Panc1 (cell line): ENCODE measurements at regions not wholly inside any gene's neighbourhood (a gene's known extent, or its start where the extent isn't known, plus 50 kb on each side); places are given as distances from the start of the nearest gene placed in this dataset.

Source experiments
- ATAC-seq: fragments of 200-7000 bp; cut with Tn5 transposase; 2 replicates; pipeline ENCODE4 v1.9.1; 2020; ENCODE audit warnings: mild to moderate bottlenecking, moderate library complexity
- BruUV-seq: library from RNA; stranded (reverse); fragments of 400-500 nt; replicated peaks from 2 replicates; lab custom pipeline; 2021; lab: Mats Ljungman, UMichigan
- CTCF ChIA-PET: fragments of 300-600 bp; sonication (Branson Sonifier 250); formaldehyde crosslinking; loops from one replicate; lab custom pipeline; 2022; ENCODE audit warnings: antibody characterized with exemption; lab: Charles Lee
- POLR2A ChIA-PET: fragments of 300-600 bp; sonication (Branson Sonifier 250); formaldehyde crosslinking; loops from one replicate; lab custom pipeline; 2022; ENCODE audit warnings: antibody characterized with exemption; lab: Charles Lee
- DNase-seq: peaks from one replicate; pipeline ENCODE4 v3.0.0-alpha.2; 2010; ENCODE audit warnings: low read depth, low spot score
- H3K27ac ChIP-seq: 2 replicates; pipeline ENCODE4 v1.5.1; 2011; ENCODE audit warnings: mild to moderate bottlenecking, low read length, inconsistent platforms
- H3K27me3 ChIP-seq: fragments of 200-500 bp; sonication (Bioruptor generic); 2 replicates; pipeline ENCODE4 v1.6.0; 2014; ENCODE audit warnings: low read length, inconsistent platforms; ENCODE audit not compliant: control insufficient read depth, insufficient read depth
- H3K36me3 ChIP-seq: fragments of 200-500 bp; sonication (Bioruptor generic); 2 replicates; pipeline ENCODE4 v1.5.1; 2014; ENCODE audit warnings: inconsistent platforms, mild to moderate bottlenecking, low read length, moderate library complexity; ENCODE audit not compliant: control insufficient read depth, insufficient read depth
- H3K4me1 ChIP-seq: 2 replicates; pipeline ENCODE4 v1.5.1; 2011; ENCODE audit warnings: inconsistent platforms, mild to moderate bottlenecking, low read length, moderate library complexity; ENCODE audit not compliant: control insufficient read depth, insufficient read depth
- H3K4me3 ChIP-seq, 2 experiments: 2 replicates each; pipeline ENCODE4 v1.5.1; 2011 to 2012; ENCODE audit warnings: low read depth in 2 of 2, low read length in 2 of 2, mild to moderate bottlenecking in 2 of 2, inconsistent platforms in 1 of 2, moderate library complexity in 1 of 2
- H3K9me3 ChIP-seq: fragments of 200-500 bp; sonication (Bioruptor generic); 2 replicates; pipeline ENCODE4 v1.5.1; 2014; ENCODE audit warnings: low read depth, mild to moderate bottlenecking, inconsistent platforms, low read length, moderate library complexity; ENCODE audit not compliant: control insufficient read depth, insufficient read depth
- POLR2AphosphoS5 ChIP-seq: IDR thresholded peaks from 2 replicates; pipeline ENCODE4 v1.6.1; 2012; ENCODE audit warnings: mild to moderate bottlenecking, low read depth, low read length, moderate library complexity
- SIN3A ChIP-seq: IDR thresholded peaks from 2 replicates; pipeline ENCODE4 v1.6.1; 2012; ENCODE audit warnings: low read depth, mild to moderate bottlenecking, low read length, moderate library complexity, borderline replicate concordance; ENCODE audit not compliant: insufficient read depth
- TCF7L2 ChIP-seq: IDR thresholded peaks from 2 replicates; pipeline ENCODE4 v1.6.1; 2011; ENCODE audit warnings: mild to moderate bottlenecking, low read depth, low read length, inconsistent platforms
- in situ Hi-C: cut with HindIII; loops from 2 replicates; pipeline ENCODE4 v1.10.0; 2016; ENCODE audit warnings: low sequenced_read_pairs, low pct_unique_long_range_greater_than_20kb
- intact Hi-C: fragments of 100-400 bp; cut with micrococcal nuclease; formaldehyde crosslinking; loops from one replicate; pipeline ENCODE4 v1.10.0; 2022; ENCODE audit not compliant: unreplicated experiment
- TF ChIP-seq, protein P1 (sequence below): fragments of 450-650 bp; IDR thresholded peaks from 2 replicates; pipeline ENCODE4 v1.5.1; 2017; ENCODE audit warnings: mild to moderate bottlenecking
- TF ChIP-seq, protein P2 (sequence below), 2 experiments: IDR thresholded peaks; 2 replicates each; pipeline ENCODE4 v1.6.1; 2011 to 2012; ENCODE audit warnings: low read depth in 2 of 2, control low read depth in 1 of 2, low read length in 1 of 2, mild to moderate bottlenecking in 1 of 2, moderate library complexity in 1 of 2; ENCODE audit not compliant: insufficient read depth in 1 of 2

DNA sequence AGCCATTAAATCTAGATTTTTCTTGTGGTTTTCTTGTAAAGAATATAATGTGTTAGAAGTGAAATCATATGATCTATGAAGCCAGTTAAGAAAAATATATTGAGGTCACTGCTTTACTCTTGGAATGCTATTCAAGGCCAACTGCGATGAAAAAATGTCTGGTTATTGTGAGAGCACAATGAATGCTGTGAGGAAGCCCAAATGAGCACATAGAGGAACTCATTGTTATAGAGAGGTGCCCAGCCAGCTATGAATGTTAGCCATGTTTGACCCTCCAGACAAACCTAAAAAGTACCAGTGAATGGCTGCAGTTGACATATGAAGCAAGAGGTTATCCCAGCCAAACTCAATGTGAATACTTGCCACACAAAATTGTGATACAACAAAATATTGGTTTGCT is 359.8 kb upstream of the FAM174A start:
- Histone ChIP-seq H3K4me3 (no peak overlapping the region), H3K27me3 (no peaks in the 10 kb centered on the region), H3K36me3 (no peaks in the 10 kb centered on the region), H3K27ac (no peak overlapping the region), H3K9me3 (no peaks in the 10 kb centered on the region), H3K4me1 (no peaks in the 10 kb centered on the region)
- POLR2A ChIA-PET = no interaction called here
- intact Hi-C loops = no loop called here
- ATAC-seq (no peak), DNase-seq (no peak)
- in situ Hi-C loops = no loop called here
- TF ChIP-seq, protein P1, sequence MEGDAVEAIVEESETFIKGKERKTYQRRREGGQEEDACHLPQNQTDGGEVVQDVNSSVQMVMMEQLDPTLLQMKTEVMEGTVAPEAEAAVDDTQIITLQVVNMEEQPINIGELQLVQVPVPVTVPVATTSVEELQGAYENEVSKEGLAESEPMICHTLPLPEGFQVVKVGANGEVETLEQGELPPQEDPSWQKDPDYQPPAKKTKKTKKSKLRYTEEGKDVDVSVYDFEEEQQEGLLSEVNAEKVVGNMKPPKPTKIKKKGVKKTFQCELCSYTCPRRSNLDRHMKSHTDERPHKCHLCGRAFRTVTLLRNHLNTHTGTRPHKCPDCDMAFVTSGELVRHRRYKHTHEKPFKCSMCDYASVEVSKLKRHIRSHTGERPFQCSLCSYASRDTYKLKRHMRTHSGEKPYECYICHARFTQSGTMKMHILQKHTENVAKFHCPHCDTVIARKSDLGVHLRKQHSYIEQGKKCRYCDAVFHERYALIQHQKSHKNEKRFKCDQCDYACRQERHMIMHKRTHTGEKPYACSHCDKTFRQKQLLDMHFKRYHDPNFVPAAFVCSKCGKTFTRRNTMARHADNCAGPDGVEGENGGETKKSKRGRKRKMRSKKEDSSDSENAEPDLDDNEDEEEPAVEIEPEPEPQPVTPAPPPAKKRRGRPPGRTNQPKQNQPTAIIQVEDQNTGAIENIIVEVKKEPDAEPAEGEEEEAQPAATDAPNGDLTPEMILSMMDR = no peak
- TF ChIP-seq, protein P2, sequence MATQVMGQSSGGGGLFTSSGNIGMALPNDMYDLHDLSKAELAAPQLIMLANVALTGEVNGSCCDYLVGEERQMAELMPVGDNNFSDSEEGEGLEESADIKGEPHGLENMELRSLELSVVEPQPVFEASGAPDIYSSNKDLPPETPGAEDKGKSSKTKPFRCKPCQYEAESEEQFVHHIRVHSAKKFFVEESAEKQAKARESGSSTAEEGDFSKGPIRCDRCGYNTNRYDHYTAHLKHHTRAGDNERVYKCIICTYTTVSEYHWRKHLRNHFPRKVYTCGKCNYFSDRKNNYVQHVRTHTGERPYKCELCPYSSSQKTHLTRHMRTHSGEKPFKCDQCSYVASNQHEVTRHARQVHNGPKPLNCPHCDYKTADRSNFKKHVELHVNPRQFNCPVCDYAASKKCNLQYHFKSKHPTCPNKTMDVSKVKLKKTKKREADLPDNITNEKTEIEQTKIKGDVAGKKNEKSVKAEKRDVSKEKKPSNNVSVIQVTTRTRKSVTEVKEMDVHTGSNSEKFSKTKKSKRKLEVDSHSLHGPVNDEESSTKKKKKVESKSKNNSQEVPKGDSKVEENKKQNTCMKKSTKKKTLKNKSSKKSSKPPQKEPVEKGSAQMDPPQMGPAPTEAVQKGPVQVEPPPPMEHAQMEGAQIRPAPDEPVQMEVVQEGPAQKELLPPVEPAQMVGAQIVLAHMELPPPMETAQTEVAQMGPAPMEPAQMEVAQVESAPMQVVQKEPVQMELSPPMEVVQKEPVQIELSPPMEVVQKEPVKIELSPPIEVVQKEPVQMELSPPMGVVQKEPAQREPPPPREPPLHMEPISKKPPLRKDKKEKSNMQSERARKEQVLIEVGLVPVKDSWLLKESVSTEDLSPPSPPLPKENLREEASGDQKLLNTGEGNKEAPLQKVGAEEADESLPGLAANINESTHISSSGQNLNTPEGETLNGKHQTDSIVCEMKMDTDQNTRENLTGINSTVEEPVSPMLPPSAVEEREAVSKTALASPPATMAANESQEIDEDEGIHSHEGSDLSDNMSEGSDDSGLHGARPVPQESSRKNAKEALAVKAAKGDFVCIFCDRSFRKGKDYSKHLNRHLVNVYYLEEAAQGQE (IDR thresholded peaks at IDR 0.05; ENCODE audit: insufficient read depth in 1 of 2, low read depth in 2 of 2, low read length in 1 of 2) = no peak
- TF ChIP-seq TCF7L2 = no peak
- no peak for TF ChIP-seq POLR2AphosphoS5
- TF ChIP-seq SIN3A = no peak
- CTCF ChIA-PET = no interaction called here
- no TSS peak for BruUV-seq

DNA sequence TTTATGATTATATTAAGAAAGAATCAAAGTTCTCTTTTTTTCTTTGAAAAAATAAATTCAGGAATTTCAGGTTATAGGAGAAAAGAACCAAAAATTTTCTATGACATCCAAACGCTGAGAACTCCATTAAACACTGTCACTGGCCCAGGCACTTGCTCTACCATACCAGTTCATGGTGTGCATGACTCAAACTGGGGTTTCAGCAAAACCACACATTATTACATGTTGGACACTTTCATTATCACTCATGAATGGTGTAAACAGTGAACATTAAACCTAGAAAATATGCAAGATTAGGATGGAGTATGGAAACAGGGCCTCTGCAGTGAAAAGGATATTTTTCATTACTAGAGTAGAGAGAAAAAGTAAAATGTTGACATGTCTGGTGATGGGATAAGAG is 369.9 kb upstream of the FAM174A start:
- intact Hi-C loops = no loop called here
- BruUV-seq = no TSS peak
- Histone ChIP-seq H3K27ac (no peak overlapping the region), H3K4me3 (no peak overlapping the region), H3K36me3 (no peaks in the 10 kb centered on the region), H3K9me3 (peaks cover 11% of the 10 kb centered on the region; the same call in 1 of the 2 replicates), H3K27me3 (no peaks in the 10 kb centered on the region), H3K4me1 (no peaks in the 10 kb centered on the region)
- CTCF ChIA-PET = no interaction called here
- DNase-seq = no peak
- in situ Hi-C loops = no loop called here
- ATAC-seq = no peak
- TF ChIP-seq, protein P1 = no peak
- TF ChIP-seq, protein P2 (IDR thresholded peaks at IDR 0.05; ENCODE audit: insufficient read depth in 1 of 2, low read depth in 2 of 2, low read length in 1 of 2) = no peak
- TF ChIP-seq POLR2AphosphoS5 (no peak), SIN3A (no peak), TCF7L2 (no peak)
- POLR2A ChIA-PET = no interaction called here
